ENCODE measurements at regions not wholly inside any gene's neighbourhood (a gene's known extent, or its start where the extent isn't known, plus 50 kb on each side); places are given as distances from the start of the nearest gene placed in this dataset.

GRCh38 chr22:27641049-27641795 is 160.3 kb downstream of the MN1 start:
- WGBS, 2 donors, result 59 to 65% methylated on average over 8 of the region's 8 CpGs

DNA sequence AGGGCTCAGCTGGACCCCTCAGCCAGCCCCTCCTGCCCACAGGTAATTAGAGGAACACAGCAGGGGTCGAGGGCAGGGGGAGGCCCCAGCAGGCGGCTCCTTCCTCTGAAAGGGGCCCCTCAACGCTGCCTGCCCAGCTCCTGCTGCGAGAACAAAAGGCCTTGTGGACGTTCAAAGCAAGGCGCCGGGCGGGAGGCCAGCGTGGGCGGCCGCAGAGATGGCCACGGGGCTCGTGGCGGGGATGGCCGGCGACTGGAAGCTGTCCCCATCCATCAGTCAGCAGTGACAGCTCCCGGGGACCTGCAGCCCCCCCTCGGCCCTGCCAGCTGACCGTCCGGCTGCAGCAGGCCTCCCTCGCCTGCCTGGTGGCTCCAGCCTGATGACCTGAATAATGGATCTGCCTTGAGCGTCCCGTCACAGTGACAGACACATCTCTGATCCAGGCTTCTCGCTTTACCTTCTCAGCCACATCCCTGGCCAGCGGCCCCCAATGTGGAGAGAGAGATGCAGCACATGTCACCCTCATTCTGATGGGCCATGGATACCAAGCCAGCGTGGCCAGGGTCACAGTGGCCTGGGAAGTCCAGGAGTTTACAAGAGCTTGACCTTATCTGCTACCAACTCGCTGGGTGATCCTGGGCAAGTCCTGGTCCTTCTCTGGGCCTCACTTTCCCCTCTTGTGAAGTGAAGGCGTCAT is 159.3 kb downstream of the MN1 start:
- intact Hi-C loops (cut with DNase I), result no loop called here
- Histone ChIP-seq H3K36me3 (no peaks in the 10 kb centered on the region), H3K4me1 (no peaks in the 10 kb centered on the region), H3K9me3 (no peaks in the 10 kb centered on the region), H3K27me3 (peaks cover 3% of the 10 kb centered on the region), H3K4me3 (replicated peaks in 1 of 3) (no peak overlapping the region), H3K27ac (no peak overlapping the region)
- no peak for DNase-seq
- TF ChIP-seq, protein P1, sequence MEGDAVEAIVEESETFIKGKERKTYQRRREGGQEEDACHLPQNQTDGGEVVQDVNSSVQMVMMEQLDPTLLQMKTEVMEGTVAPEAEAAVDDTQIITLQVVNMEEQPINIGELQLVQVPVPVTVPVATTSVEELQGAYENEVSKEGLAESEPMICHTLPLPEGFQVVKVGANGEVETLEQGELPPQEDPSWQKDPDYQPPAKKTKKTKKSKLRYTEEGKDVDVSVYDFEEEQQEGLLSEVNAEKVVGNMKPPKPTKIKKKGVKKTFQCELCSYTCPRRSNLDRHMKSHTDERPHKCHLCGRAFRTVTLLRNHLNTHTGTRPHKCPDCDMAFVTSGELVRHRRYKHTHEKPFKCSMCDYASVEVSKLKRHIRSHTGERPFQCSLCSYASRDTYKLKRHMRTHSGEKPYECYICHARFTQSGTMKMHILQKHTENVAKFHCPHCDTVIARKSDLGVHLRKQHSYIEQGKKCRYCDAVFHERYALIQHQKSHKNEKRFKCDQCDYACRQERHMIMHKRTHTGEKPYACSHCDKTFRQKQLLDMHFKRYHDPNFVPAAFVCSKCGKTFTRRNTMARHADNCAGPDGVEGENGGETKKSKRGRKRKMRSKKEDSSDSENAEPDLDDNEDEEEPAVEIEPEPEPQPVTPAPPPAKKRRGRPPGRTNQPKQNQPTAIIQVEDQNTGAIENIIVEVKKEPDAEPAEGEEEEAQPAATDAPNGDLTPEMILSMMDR (IDR thresholded peaks at IDR 0.05), result no peak
- TF ChIP-seq POLR2A (IDR thresholded peaks at IDR 0.05), result no peak
- 71 to 82% methylated on average over 13 to 20 of the region's 28 CpGs for WGBS, 2 donors

More at GRCh38 chr22:27641049-27641795, 160.3 kb downstream of the MN1 start:
- Histone ChIP-seq H3K9me3 (no peaks in the 10 kb centered on the region), H3K27me3 (peaks cover 3% of the 10 kb centered on the region), H3K4me1 (no peaks in the 10 kb centered on the region), H3K27ac (no peak overlapping the region), H3K36me3 (no peaks in the 10 kb centered on the region), H3K4me3 (replicated peaks in 1 of 3) (no peak overlapping the region)
- DNase-seq, result no peak
- TF ChIP-seq, protein P1 (IDR thresholded peaks at IDR 0.05), result no peak
- no peak for TF ChIP-seq POLR2A (IDR thresholded peaks at IDR 0.05)
- intact Hi-C loops (cut with DNase I), result no loop called here

GRCh38 chr22:27643907-27644306 is 157.6 kb downstream of the MN1 start:
- intact Hi-C loops (cut with DNase I), result no loop called here
- DNase-seq, result no peak
- H3K9me3 ChIP-seq, result no peaks in the 10 kb centered on the region
- H3K27ac ChIP-seq, result no peak overlapping the region
- no peak overlapping the region for H3K4me3 ChIP-seq (replicated peaks in 1 of 3)
- no peaks in the 10 kb centered on the region for H3K36me3 ChIP-seq
- no peaks in the 10 kb centered on the region for H3K4me1 ChIP-seq
- WGBS, 2 donors, result 93 to 96% methylated on average over 13 of the region's 13 CpGs
- TF ChIP-seq, protein P1 (IDR thresholded peaks at IDR 0.05), result no peak
- no peak for TF ChIP-seq POLR2A (IDR thresholded peaks at IDR 0.05)
- peaks cover 3% of the 10 kb centered on the region for H3K27me3 ChIP-seq

DNA sequence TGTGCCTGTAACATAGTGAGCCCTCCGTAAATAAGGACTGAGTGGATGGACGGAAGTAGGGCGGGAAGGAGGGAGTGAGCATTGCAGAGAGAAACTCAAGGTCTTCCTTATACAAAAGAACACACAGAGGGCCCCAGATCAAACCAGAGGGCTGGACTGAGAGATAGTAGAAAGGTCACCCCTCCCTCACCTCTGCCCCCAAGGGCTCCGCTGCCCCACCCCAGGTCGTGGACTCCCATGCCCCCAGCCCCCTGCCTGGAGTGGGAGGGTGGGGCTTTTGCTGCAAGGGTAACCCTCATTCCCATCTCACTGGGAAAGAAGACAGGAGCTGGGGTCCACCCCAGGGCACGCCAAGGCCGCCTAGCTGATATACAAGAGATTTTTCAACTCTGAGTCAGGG is 157.0 kb downstream of the MN1 start:
- DNase-seq, result no peak
- H3K4me1 ChIP-seq, result no peaks in the 10 kb centered on the region
- TF ChIP-seq POLR2A (IDR thresholded peaks at IDR 0.05), result no peak
- TF ChIP-seq, protein P1 (IDR thresholded peaks at IDR 0.05), result no peak
- no peak overlapping the region for H3K27ac ChIP-seq
- intact Hi-C loops (cut with DNase I), result no loop called here
- H3K36me3 ChIP-seq, result no peaks in the 10 kb centered on the region
- 82 to 89% methylated on average over 5 to 7 of the region's 7 CpGs for WGBS, 2 donors
- no peak overlapping the region for H3K4me3 ChIP-seq (replicated peaks in 1 of 3)
- H3K9me3 ChIP-seq, result no peaks in the 10 kb centered on the region
- peaks cover 3% of the 10 kb centered on the region for H3K27me3 ChIP-seq

DNA sequence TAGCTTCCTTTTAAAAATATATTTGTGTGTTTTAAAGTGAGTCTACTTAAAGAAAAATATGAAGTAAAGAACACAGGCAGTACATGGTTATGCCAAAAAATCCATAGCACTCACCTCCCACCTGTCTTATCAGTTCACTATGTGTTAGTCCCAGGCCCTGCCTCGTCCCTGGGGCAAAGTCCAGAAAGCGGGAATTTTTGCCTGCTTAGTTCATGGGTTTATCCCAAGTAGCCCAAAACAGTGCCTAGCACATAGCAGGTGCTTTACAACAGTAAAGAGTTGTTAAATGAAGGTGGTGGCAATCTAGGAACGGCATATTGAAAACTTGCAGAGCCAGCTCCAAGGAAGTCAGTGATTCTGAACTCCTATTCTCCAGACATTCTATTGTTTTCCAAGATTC is 154.0 kb downstream of the MN1 start:
- TF ChIP-seq, protein P1 (IDR thresholded peaks at IDR 0.05), result no peak
- TF ChIP-seq POLR2A (IDR thresholded peaks at IDR 0.05), result no peak
- H3K4me3 ChIP-seq (replicated peaks in 1 of 3), result no peak overlapping the region
- no peak for DNase-seq
- H3K4me1 ChIP-seq, result no peaks in the 10 kb centered on the region
- no peak overlapping the region for H3K27ac ChIP-seq
- H3K36me3 ChIP-seq, result no peaks in the 10 kb centered on the region
- H3K9me3 ChIP-seq, result no peaks in the 10 kb centered on the region
- intact Hi-C loops (cut with DNase I), result no loop called here
- 90 to 92% methylated on average over 3 of the region's 3 CpGs for WGBS, 2 donors
- H3K27me3 ChIP-seq, result no peaks in the 10 kb centered on the region
